ENCODE measurements at regions not wholly inside any gene's neighbourhood (a gene's known extent, or its start where the extent isn't known, plus 50 kb on each side); places are given as distances from the start of the nearest gene placed in this dataset.

DNA sequence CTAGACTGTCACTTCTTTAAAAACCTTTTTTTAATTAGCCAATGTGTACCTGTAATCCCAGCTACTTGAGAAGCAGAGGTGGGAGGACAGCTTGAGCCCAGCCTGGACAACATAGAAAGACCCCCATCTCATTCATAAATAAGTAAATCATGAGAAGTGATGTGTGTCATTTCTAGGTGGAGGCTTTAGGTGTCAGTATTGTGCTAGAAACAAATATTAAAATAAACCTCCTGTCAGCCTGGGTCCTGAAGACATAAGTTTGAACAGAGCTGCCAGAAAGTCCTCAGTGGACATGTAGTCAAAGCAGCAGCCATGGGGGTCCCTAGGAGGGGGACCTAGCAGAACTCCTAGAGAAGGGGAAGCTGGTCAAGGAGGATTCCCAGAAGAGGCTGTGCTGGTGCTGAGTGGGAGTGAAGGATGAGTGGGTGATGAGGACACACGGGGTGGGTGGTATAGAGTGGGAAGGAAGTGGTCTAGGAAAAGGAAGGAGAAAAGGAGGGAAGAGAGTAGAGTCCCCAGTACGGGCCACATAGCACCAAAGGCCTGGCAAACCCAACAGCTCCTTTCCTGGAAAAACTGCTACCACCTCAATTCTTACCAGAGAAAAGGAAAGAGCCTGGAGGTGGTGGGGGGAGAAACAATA is 316.6 kb upstream of the NCKAP5 start:
- TF ChIP-seq CTCF (IDR thresholded peaks at IDR 0.05) (no peak), POLR2A (IDR thresholded peaks at IDR 0.05) (no peak), POLR2AphosphoS5 (IDR thresholded peaks at IDR 0.05) (no peak)
